Spleen (tissue), 11 donors: ENCODE measurements at regions not wholly inside any gene's neighbourhood (a gene's known extent, or its start where the extent isn't known, plus 50 kb on each side); places are given as distances from the start of the nearest gene placed in this dataset.

Experiments used
- DNase-seq: peaks from one replicate; pipeline ENCODE4 v3.0.0-alpha.2; 2020
- H3K27ac ChIP-seq, 8 donors: fragments of 200-600 bp; sonication (generic) in 7 of 8; 1 replicate in 4 of 8; 2 replicates in 4 of 8; pipeline versions ENCODE4 v1.5.0 to v1.8.0; 2016 to 2021; ENCODE audit warnings: inconsistent platforms in 4 of 8, mild to moderate bottlenecking in 4 of 8, moderate library complexity in 1 of 8
- H3K27me3 ChIP-seq, 7 donors: fragments of 200-600 bp; sonication (generic) in 6 of 7; replicated peaks in 1 of 7; 1 replicate in 4 of 7; 2 replicates in 3 of 7; pipeline versions ENCODE4 v1.5.0 to v1.8.0; 2016 to 2021; ENCODE audit warnings: inconsistent platforms in 3 of 7, mild to moderate bottlenecking in 1 of 7
- H3K36me3 ChIP-seq, 6 donors: fragments of 200-600 bp; sonication (generic) in 5 of 6; 1 replicate in 4 of 6; 2 replicates in 2 of 6; pipeline versions ENCODE4 v1.5.0 to v1.8.0; 2016 to 2021; ENCODE audit warnings: inconsistent platforms in 2 of 6
- H3K4me1 ChIP-seq, 6 donors: fragments of 200-600 bp; sonication (generic) in 5 of 6; 1 replicate in 3 of 6; 2 replicates in 3 of 6; pipeline versions ENCODE4 v1.5.0 to v1.8.0; 2016 to 2021; ENCODE audit warnings: inconsistent platforms in 3 of 6
- H3K4me3 ChIP-seq, 8 donors: fragments of 200-600 bp; sonication (generic) in 7 of 8; 1 replicate in 4 of 8; 2 replicates in 4 of 8; pipeline versions ENCODE4 v1.5.0 to v1.8.0; 2016 to 2021; ENCODE audit warnings: inconsistent platforms in 4 of 8, mild to moderate bottlenecking in 4 of 8, moderate library complexity in 2 of 8
- H3K9me3 ChIP-seq, 8 donors: fragments of 200-600 bp; sonication (generic) in 7 of 8; 1 replicate in 4 of 8; 2 replicates in 4 of 8; pipeline versions ENCODE4 v1.5.0 to v1.8.0; 2016 to 2021; ENCODE audit warnings: inconsistent platforms in 4 of 8
- CTCF ChIP-seq, 11 experiments: fragments of 200-600 bp in 7 of 11; fragments of 450-650 bp in 4 of 11; sonication (generic) in 4 of 11; IDR thresholded peaks in 8 of 11; conservative IDR thresholded peaks in 3 of 11; 1 replicate in 7 of 11; 2 replicates in 4 of 11; pipeline versions ENCODE4 v1.4.0 to v1.8.0; 2016 to 2021; ENCODE audit warnings: antibody characterized with exemption in 11 of 11, inconsistent platforms in 4 of 11, mild to moderate bottlenecking in 1 of 11
- POLR2A ChIP-seq, 3 donors: fragments of 450-650 bp; IDR thresholded peaks; one replicate each; pipeline ENCODE4 v1.5.1; 2017; ENCODE audit warnings: antibody characterized with exemption in 3 of 3, mild to moderate bottlenecking in 1 of 3
- POLR2AphosphoS5 ChIP-seq, 3 donors: sonication (generic); formaldehyde crosslinking; IDR thresholded peaks; one replicate each; pipeline ENCODE4 v1.5.1; 2017; ENCODE audit warnings: antibody characterized with exemption in 3 of 3
- WGBS, 5 donors: extraction: QIAGEN DNeasy Blood & Tissue Kit in 3 of 5; methylation state at CpG; one replicate each; pipeline versions ENCODE4 v1.1.5 to v1.1.7; 2013 to 2018; 5-methylcytosine and 5-hydroxymethylcytosine counted together
- intact Hi-C: fragments of 100-400 bp; cut with DNase I; formaldehyde crosslinking; loops from one replicate; pipeline ENCODE4 v1.15.0; 2023; ENCODE audit warnings: low total_unique reads
- donor health status: healthy with polysubstance abuse.
- donor health status: DM: no; HTN: no; CAD: no; lungs with moderate emphysema.
- donor health status: DM: no; HTN: no; CAD: no.
- donor health status: Bipolar disorder and iron deficiency.
- donor health status: healthy.
- donor health status: DM: no; HTN: no; CAD: no.
- donor health status: DM: yes; HTN: yes; CAD: no.

GRCh38 chr9:79210541-79211243 is 361.1 kb upstream of the TLE4 start:
- 71 to 93% (median 88%) methylated on average over 5 of the region's 5 CpGs for WGBS, 5 donors
- H3K9me3 ChIP-seq = no peaks in the 10 kb centered on the region
- no peak for TF ChIP-seq CTCF (IDR thresholded peaks at IDR 0.05 in 8 of 11, conservative IDR thresholded peaks at IDR 0.05 in 3 of 11)
- TF ChIP-seq POLR2A (IDR thresholded peaks at IDR 0.05) = no peak
- TF ChIP-seq POLR2AphosphoS5 (IDR thresholded peaks at IDR 0.05) = no peak
- no peak for DNase-seq
- H3K27me3 ChIP-seq = no peaks in the 10 kb centered on the region
- H3K27ac ChIP-seq = no peak overlapping the region
- H3K4me1 ChIP-seq = no peaks in the 10 kb centered on the region
- no peak overlapping the region for H3K4me3 ChIP-seq
- intact Hi-C loops = no loop called here
- H3K36me3 ChIP-seq = no peaks in the 10 kb centered on the region

- Histone ChIP-seq H3K27ac (no peak overlapping the region), H3K4me1 (no peaks in the 10 kb centered on the region), H3K4me3 (no peak overlapping the region), H3K9me3 (no peaks in the 10 kb centered on the region), H3K27me3 (no peaks in the 10 kb centered on the region), H3K36me3 (no peaks in the 10 kb centered on the region)
- no peak for DNase-seq
- no peak for TF ChIP-seq POLR2A (IDR thresholded peaks at IDR 0.05)
- TF ChIP-seq CTCF (IDR thresholded peaks at IDR 0.05 in 8 of 11, conservative IDR thresholded peaks at IDR 0.05 in 3 of 11) = no peak
- no peak for TF ChIP-seq POLR2AphosphoS5 (IDR thresholded peaks at IDR 0.05)
- 88 to 91% (median 90%) methylated on average over 3 of the region's 3 CpGs for WGBS, 5 donors
- intact Hi-C loops = no loop called here
These were observed 358.2 kb upstream of the TLE4 start for GRCh38 chr9:79213417-79214125.

- no peak overlapping the region for H3K4me3 ChIP-seq
- no peaks in the 10 kb centered on the region for H3K9me3 ChIP-seq
- no peaks in the 10 kb centered on the region for H3K4me1 ChIP-seq
- 47 to 58% (median 54%) methylated on average over 4 of the region's 4 CpGs for WGBS, 5 donors
- no peak overlapping the region for H3K27ac ChIP-seq
- no peaks in the 10 kb centered on the region for H3K27me3 ChIP-seq
- DNase-seq = no peak
- intact Hi-C loops = no loop called here
- no peak for TF ChIP-seq CTCF (IDR thresholded peaks at IDR 0.05 in 8 of 11, conservative IDR thresholded peaks at IDR 0.05 in 3 of 11)
- TF ChIP-seq POLR2AphosphoS5 (IDR thresholded peaks at IDR 0.05) = no peak
- TF ChIP-seq POLR2A (IDR thresholded peaks at IDR 0.05) = no peak
- H3K36me3 ChIP-seq = no peaks in the 10 kb centered on the region
These were observed 355.9 kb upstream of the TLE4 start for GRCh38 chr9:79215821-79216220.

GRCh38 chr9:79220251-79220650 is 351.5 kb upstream of the TLE4 start:
- intact Hi-C loops = no loop called here
- WGBS, 5 donors = 83 to 91% (median 87%) methylated on average over 1 of the region's 1 CpG
- Histone ChIP-seq H3K4me1 (no peaks in the 10 kb centered on the region), H3K36me3 (no peaks in the 10 kb centered on the region), H3K9me3 (no peaks in the 10 kb centered on the region), H3K4me3 (no peak overlapping the region), H3K27me3 (no peaks in the 10 kb centered on the region), H3K27ac (no peak overlapping the region)
- TF ChIP-seq POLR2AphosphoS5 (IDR thresholded peaks at IDR 0.05) = no peak
- no peak for TF ChIP-seq POLR2A (IDR thresholded peaks at IDR 0.05)
- DNase-seq = no peak
